ENCODE measurements at regions not wholly inside any gene's neighbourhood (a gene's known extent, or its start where the extent isn't known, plus 50 kb on each side); places are given as distances from the start of the nearest gene placed in this dataset.

DNA sequence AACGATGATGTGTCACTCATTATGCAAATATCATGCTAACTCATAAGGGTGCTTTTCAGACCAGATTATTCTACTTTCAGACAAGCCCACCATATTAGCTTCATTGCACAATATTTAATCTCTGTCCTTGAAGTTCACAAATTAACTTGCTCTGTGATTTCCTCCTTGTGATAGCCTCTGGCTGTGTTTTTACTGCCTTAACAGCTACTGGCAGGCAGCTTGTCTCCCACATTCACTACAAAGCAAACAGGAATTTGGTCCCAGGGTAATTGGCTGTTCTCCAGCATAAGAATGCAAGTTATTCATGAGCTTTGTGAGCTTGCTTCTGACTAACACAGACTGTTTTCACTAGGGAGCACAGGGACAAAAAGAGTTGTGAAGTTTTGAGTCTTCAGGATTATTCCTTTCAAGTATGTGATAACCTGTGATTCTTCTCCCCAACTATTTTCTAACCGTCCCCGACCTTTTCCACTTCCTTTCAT, 87.9 kb upstream of the HMCN1 start (continued):
- TF ChIP-seq GATA3 (IDR thresholded peaks at IDR 0.05; ENCODE audit: borderline replicate concordance) (peak; percentile 98), HOXB13 (CRISPR knock-in tag; IDR thresholded peaks at IDR 0.05; ENCODE audit: low read depth) (0 out of 2 replicates have a peak, but pooled peaks have one; percentile 31), RAD21 (conservative IDR thresholded peaks at IDR 0.05 in 1 of 2, IDR thresholded peaks at IDR 0.05 in 1 of 2) (peak in 1 of 2 experiments; percentile 60; a peak in 4 of 5 replicates), KDM5A (IDR thresholded peaks at IDR 0.05) (no peak)

DNA sequence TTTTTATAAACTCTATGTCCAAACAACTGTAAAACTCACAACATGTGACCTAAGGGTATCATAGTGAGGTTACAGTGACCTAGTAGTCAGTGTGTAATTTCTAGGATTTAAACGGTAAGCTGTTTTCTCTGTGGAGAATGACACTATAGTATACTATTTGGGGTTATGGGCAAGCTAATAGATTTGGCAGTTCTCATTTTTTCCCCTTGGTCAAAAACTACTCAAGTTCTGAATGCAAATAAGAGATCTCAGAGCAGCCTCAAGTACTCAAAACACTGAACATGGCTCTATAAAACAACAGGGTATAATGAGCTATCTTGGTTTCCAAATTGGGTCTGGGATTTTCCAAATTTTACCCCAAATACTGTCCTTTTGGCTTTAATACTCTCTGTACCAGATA, 88.5 kb upstream of the HMCN1 start:
- Histone ChIP-seq H3K4me3 (no peak overlapping the region), H3K27ac (peak overlapping the region; percentile 70 to 80), H3K4me1 (peaks cover 34% of the 10 kb centered on the region), H3K4me2 (peak overlapping the region; percentile 73), H3K9me3 (peaks cover 25% of the 10 kb centered on the region)
- DNase-seq (ENCODE audit: low read depth in 1 of 2, low spot score in 1 of 2) (no peak), FAIRE-seq (no peak), ATAC-seq (peak; percentile 30 to 42; a peak in 4 of 6 replicates)
- ChIA-PET CTCF (interaction anchor here (1.4 to 2.8 kb wide), 6 partner anchors 24 to 347 kb away, joined by 3 to 12 read pairs (median 6); partner anchors contain the start of gene IVNS1ABP), POLR2A (interaction anchor here (1.0 to 2.1 kb wide), 3 partner anchors 60 to 328 kb away, joined by 4 to 23 read pairs (median 6); partner anchors contain the start of gene IVNS1ABP)
- no peak for TF ChIP-seq HEYL (CRISPR knock-in tag; IDR thresholded peaks at IDR 0.05)
- TF ChIP-seq ESRRA (IDR thresholded peaks at IDR 0.05; ENCODE audit: borderline replicate concordance, low read length), result no peak
- TF ChIP-seq ZC3H11A (IDR thresholded peaks at IDR 0.05), result no peak
- no peak for TF ChIP-seq RCOR1 (IDR thresholded peaks at IDR 0.05; ENCODE audit: low read depth, low read length)
- no peak for TF ChIP-seq KDM1A (IDR thresholded peaks at IDR 0.05; ENCODE audit: low read depth)
- no peak for TF ChIP-seq FOXS1 (CRISPR knock-in tag; IDR thresholded peaks at IDR 0.05)
- no peak for TF ChIP-seq ZNF302 (CRISPR knock-in tag; IDR thresholded peaks at IDR 0.05)
- TF ChIP-seq KDM5A (IDR thresholded peaks at IDR 0.05), result no peak
- no peak for TF ChIP-seq NPAS2 (CRISPR knock-in tag; IDR thresholded peaks at IDR 0.05; ENCODE audit: borderline replicate concordance)
- TF ChIP-seq, protein P1, sequence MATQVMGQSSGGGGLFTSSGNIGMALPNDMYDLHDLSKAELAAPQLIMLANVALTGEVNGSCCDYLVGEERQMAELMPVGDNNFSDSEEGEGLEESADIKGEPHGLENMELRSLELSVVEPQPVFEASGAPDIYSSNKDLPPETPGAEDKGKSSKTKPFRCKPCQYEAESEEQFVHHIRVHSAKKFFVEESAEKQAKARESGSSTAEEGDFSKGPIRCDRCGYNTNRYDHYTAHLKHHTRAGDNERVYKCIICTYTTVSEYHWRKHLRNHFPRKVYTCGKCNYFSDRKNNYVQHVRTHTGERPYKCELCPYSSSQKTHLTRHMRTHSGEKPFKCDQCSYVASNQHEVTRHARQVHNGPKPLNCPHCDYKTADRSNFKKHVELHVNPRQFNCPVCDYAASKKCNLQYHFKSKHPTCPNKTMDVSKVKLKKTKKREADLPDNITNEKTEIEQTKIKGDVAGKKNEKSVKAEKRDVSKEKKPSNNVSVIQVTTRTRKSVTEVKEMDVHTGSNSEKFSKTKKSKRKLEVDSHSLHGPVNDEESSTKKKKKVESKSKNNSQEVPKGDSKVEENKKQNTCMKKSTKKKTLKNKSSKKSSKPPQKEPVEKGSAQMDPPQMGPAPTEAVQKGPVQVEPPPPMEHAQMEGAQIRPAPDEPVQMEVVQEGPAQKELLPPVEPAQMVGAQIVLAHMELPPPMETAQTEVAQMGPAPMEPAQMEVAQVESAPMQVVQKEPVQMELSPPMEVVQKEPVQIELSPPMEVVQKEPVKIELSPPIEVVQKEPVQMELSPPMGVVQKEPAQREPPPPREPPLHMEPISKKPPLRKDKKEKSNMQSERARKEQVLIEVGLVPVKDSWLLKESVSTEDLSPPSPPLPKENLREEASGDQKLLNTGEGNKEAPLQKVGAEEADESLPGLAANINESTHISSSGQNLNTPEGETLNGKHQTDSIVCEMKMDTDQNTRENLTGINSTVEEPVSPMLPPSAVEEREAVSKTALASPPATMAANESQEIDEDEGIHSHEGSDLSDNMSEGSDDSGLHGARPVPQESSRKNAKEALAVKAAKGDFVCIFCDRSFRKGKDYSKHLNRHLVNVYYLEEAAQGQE (IDR thresholded peaks at IDR 0.05), result no peak
- no peak for TF ChIP-seq HOXB5 (CRISPR knock-in tag; IDR thresholded peaks at IDR 0.05)
- TF ChIP-seq SMC3 (IDR thresholded peaks at IDR 0.05), result no peak
- 31% methylated on average over 1 of the region's 1 CpG for WGBS (ENCODE audit: missing lambda C conversion rate)

DNA sequence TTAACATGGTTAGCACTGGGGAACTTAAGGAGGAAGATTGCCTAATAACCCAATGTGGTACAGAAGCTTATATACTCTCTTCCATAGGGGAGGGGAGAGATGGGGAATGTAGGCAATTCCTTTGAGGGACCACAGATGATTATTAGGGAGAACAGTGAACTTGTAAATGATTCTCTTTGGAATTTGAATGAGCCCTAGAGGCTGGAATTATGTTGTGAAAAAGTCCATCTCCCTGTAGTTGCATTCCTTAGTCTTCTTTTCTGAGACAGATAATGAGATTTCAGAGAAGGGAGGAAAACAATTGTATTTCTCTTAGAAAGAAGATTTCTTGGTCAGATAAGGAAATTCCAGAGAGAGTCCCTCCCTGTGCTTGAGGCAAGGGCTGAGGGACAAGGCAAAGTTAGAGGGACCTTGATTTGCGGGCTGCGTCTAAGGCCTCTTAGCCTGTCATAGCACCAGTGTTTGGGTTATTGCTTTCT, 89.0 kb upstream of the HMCN1 start:
- FAIRE-seq (no peak), DNase-seq (ENCODE audit: low read depth in 1 of 2, low spot score in 1 of 2) (no peak), ATAC-seq (peak in 1 of 2 experiments; percentile 7; a peak in 2 of 6 replicates)
- TF ChIP-seq ZNF302 (CRISPR knock-in tag; IDR thresholded peaks at IDR 0.05), result no peak
- no peak for TF ChIP-seq NPAS2 (CRISPR knock-in tag; IDR thresholded peaks at IDR 0.05; ENCODE audit: borderline replicate concordance)
- no peak for TF ChIP-seq GATA3 (IDR thresholded peaks at IDR 0.05; ENCODE audit: borderline replicate concordance)
- TF ChIP-seq, protein P2, sequence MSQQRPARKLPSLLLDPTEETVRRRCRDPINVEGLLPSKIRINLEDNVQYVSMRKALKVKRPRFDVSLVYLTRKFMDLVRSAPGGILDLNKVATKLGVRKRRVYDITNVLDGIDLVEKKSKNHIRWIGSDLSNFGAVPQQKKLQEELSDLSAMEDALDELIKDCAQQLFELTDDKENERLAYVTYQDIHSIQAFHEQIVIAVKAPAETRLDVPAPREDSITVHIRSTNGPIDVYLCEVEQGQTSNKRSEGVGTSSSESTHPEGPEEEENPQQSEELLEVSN (IDR thresholded peaks at IDR 0.05; ENCODE audit: borderline replicate concordance, low read depth), result no peak
- TF ChIP-seq BHLHE40 (IDR thresholded peaks at IDR 0.05; ENCODE audit: low read depth, low read length), result no peak
- TF ChIP-seq NR3C1 (IDR thresholded peaks at IDR 0.05), result no peak
- 86% methylated on average over 2 of the region's 2 CpGs for WGBS (ENCODE audit: missing lambda C conversion rate)
- peaks cover 30% of the 10 kb centered on the region for H3K4me1 ChIP-seq
- H3K27ac ChIP-seq, result peak overlapping the region; percentile 70 to 80
- CTCF ChIA-PET, result interaction anchor here (1.4 to 2.0 kb wide), 3 partner anchors 50 to 346 kb away, joined by 3 to 8 read pairs (median 5); partner anchors contain the start of gene IVNS1ABP
- peak overlapping the region; percentile 73 for H3K4me2 ChIP-seq
- POLR2A ChIA-PET, result interaction anchor here (2.1 kb wide), 1 partner anchor 328 kb away, joined by 23 read pairs; the partner anchor contains the start of gene IVNS1ABP
- H3K9me3 ChIP-seq, result peaks cover 25% of the 10 kb centered on the region
- no peak overlapping the region for H3K4me3 ChIP-seq
